ENCODE measurements at regions not wholly inside any gene's neighbourhood (a gene's known extent, or its start where the extent isn't known, plus 50 kb on each side); places are given as distances from the start of the nearest gene placed in this dataset.
"Not testable (repeated sequence)": the region's sequence is repeated elsewhere in the genome, so short reads cannot be mapped to it uniquely, and the experiment has no call there.

DNA sequence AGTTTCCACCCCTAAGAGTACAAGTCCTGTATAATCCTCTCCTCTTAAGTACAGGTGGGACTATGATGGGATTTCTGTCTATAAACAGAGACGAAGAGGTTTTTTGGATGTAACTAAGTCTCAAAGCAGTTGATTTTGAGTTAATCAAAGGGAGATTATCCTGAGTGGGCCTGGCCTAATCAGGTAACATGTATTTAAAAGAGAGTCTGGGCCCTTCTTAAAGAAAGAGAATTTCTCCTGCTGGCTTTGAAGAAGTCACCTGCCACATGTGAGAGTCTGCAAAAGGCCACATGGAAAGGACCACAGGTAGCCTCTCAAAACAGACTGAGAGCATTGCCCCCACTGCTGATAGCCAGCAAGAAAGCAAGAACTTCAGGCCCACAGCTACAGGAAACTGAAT lies 142.3 kb downstream of the IRX5 start:
- DNase-seq (ENCODE audit: low spot score) = no peak

DNA sequence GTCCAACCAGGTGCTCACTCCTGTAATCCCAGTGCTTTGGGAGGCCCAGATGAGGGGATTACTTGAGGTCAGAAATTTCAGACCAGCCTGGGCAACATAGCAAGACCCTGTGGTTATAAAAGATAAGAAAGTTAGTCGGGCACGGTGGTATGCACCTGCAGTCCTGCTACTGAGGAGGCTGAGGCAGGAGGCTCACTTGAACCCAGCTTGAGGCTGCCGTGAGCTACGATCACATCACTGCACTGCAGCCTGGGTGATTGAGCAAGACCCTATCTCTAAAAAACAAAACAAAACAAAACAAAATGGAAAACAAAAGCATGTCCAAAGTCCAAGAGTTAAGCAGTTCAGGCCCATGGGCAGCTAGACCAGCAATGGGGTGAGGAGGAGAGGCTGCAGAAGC lies 143.2 kb downstream of the IRX5 start:
- no peak for DNase-seq (ENCODE audit: low spot score)

DNA sequence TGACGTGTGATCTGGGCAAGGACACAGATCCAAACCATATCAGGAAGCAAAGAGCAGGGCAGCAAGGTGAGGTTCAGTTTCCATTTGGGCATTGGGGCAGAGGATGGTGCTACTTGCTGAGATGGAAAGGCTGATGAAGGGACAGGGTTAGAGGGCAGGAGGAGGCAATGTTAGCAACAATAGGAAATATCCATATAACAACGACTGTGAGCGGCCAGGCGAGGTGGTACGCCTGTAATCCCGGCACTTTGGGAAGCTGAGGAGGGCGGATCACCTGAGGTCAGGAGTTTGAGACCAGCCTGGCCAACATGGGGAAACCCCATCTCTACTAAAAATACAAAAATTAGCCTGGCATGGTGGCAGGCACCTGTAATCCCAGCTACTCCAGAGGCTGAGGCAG lies 144.5 kb downstream of the IRX5 start:
- DNase-seq (ENCODE audit: low spot score) = not testable (repeated sequence)

DNA sequence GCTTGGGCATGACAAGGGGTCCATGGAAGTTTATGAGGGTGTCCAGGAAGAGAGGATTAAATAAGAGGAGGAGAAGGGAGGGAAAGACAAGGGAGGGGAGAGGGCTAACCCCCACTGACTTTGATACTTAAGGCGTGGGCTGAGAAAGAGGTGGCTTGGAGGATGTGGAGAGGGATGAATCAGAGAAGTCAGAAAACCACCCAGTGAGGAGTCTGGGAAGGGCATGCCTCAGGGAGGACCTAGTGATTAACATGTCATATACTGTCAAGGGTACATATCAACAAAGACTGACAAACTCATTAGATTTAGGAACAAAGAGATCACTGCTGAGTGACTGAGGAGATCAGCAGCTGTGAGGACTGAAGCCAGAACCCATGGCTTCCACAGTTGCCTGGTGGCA lies 145.4 kb downstream of the IRX5 start:
- DNase-seq (ENCODE audit: low spot score) = no peak

DNA sequence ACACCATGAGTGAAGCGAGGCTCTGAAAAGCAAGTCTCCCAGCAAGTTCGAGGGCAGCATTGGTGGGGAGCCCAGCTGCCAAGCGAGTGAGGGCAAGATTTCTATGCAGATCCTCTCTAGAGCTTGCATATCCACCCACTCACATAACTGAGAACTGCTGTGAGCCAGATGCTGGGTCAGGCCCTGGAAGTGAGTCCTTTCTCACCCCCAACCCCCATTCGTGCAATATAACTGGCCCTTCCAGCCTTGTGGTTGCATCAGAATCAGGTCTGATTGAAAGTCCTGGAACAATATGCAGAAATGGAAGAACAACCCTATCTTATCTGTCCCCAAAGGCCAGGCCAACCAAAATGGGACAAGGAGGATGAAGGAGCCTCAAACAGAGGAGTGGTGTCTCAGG lies 146.6 kb downstream of the IRX5 start:
- no peak for DNase-seq (ENCODE audit: low spot score)

DNA sequence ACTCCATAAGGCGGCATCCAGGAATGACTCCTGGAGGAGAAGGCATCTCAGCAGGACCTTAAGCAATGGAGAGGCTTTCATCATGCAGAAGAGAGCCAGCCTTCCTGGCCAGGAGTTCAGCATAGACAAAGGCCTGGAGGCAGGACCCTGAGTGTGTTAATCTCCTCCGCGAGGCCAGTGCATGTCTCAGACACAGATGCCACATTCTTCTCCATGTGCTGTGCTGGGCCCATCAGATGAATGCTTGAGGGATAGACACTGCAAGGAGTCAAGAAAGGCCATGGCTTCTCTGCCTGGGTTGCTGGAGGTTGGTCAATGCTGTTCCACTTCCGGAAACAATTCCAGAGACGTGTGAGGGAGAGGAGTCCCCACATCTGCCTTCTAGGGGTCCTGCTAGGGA lies 147.5 kb downstream of the IRX5 start:
- no peak for DNase-seq (ENCODE audit: low spot score)

DNA sequence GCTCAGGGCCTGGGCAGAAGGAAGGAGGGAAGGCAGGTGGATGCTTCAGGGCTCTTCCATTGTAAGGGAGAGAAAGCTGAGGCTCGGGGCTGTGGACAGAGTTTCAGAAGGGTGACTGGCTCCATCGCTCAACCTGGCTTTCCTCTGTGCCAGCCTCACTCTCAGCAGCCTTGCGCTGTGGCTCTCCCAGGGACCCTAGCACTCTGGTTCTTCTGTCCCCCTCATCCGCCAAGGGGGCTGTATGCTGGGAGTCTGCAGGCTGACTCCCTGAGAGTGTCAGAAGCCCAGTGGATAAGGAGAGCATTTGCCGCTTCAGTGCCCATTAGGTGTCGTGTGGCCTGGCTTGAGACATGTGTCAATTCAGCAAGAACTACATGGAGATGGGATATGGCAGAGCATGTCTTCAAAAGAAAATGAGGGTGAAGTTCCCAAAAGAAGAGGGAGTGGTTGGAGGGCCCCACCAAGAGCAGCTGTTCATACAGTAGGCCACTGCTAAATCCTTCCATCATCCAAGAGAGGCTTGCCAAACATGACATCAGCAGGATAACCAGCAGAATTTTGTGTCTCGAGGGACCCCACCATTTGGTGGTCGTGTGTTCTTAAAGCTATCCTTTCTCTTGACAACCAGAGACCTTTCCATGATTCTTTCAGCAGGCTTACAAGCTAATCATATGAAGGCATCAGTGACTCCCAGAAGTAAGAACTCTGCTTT lies 148.2 kb downstream of the IRX5 start:
- no peak for DNase-seq (ENCODE audit: low spot score)

DNA sequence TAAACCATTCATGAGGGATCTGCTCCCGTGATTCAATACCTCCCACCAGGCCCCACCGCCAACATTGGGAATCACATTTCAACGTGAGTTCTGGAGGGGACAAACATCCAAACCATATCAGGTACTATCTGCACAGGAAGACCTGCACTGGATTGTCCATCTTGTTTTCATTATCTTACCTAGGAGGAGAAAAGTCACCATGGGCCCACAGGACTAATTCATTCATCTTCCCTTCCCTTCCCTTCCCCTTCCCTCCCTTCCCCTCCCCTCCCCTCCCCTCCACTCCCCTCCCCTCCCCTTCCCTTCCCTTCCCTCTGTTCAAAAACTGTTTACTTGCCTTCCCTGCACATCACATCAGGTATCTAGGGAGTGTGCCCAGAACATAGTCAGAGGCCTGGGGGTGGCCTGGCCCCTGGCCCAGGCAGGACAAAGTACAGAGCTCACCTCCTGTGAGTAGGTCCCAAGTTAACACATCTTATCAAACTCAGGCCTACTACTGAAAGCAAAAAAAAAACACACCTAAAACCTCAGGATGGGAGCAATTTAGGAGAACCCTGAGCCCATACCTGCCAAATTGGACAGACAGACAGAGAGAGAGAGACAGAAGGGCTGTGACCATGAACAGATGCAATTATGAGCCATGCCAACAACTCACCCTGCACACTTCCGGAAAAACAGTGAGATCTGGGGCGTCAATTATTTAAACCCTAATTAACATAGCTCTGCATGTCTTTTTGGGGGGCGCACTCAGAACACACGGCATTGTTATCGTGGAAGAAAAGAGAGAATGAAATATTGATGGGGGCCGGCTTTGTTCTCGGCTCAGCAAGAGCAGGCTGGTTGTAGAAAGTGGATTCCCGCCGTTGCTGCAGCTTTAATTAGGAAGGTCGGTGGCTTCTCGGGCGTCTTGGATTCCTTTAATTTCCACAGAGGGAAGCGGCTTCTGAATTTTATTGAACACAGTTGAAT lies 151.2 kb downstream of the IRX5 start:
- no peak for DNase-seq (ENCODE audit: low spot score)

DNA sequence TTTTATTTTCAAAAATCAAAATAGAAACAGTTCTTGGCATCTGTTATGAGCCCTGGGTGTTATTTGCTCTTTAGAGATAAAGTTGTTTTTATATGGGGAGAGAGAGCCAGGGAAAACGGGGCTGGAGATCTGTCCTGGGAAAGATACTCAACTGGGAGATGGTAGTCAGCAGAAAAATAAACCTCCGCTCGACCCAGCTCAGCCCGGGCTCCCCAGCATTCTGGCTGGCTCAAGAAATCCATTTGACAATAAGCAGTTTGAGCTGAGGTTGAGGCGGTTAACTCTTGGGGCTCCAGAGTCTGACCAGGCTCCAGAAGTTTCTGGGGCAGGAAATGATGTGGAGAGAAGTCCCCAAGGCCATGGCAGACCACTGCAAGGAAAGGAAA lies 151.9 kb downstream of the IRX5 start:
- no peak for DNase-seq (ENCODE audit: low spot score)

DNA sequence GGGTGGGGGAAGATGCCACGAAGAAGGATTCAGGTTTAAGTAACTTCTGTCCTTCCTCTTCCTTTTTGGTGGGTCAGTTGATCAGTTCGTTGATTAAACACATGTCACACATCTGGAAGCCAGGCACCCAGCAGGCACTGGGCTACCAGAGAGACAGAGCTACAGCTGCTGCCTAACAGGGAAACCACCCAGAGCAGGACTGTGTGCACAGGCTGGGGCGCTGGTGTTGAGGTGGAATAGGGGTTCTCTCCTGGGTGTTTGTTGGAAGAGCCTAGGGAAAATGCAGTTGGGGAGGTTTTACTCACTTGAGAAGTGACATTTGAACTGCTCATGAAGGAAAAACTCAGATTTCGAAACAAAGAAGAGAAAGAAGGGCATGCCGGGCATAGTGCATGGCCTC lies 152.4 kb downstream of the IRX5 start:
- no peak for DNase-seq (ENCODE audit: low spot score)

DNA sequence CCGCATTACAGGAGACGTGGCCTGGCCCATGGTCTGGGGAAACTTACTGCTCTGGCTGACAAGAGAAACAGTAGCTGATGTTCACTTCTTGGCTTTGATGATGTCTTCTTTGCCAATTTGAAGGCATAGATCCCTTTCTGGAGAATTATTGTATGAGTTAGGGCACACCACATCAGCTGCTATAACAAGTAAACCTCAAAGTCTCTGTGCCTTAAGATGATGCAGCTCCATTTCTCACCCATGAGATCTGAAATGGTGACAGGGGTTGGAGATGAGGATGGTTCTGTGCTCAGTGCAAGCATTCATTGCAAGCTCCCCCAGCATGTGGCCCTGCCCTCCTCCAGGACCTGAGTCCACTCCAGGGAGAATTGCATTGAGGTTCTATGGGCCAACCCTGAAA lies 157.4 kb downstream of the IRX5 start:
- DNase-seq (ENCODE audit: low spot score) = no peak

DNA sequence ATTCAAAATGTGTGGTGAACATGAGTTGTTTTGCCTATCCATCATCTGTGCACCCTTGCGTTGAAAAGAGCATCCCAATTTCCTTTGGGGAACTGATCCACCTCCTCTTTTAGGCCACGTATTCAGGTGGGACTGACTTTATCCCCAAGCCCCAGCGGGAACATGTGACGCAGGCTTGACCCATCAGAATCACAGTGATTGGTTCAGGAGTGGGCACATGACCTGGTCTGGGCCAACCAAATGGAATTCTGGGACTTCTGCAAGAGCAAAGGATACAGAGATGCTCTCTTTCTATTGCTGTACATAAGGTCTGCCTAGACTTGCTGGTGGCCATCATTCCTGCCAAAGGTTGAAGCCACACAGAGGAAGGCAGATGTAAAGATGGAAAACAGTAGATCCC lies 158.9 kb downstream of the IRX5 start:
- no peak for DNase-seq (ENCODE audit: low spot score)

DNA sequence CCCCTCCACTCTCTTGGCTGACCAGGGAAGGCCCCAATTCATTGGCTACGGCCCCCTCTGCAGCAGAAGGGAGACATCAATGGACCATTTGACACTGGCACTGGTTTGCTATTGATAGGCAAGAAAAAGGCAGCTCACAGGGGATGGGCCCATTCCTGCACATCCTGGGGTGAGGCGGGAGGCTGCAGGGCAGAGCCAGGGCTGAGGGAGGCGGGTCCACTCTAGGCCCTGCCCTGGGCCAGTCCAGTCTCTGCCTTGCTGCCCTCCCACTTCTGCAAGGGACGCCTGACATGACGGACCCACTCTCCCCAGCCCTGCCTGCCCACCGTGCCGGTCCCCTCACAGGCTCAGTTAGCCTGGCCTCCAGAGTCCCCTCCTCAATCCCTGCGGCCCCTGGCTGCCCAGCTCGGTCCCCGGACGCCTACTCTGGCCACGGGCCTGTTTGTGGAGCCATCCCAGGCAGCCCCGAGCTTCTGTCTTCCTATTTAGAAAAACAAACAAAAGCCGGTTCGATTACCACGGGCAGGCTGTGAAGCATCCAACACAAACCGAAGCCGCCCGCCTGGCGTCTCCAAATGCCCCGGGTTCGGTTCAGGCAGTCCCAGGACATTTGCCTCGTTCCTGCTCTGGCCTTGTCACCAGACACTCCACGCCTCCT lies 160.7 kb downstream of the IRX5 start:
- no peak for DNase-seq (ENCODE audit: low spot score)

DNA sequence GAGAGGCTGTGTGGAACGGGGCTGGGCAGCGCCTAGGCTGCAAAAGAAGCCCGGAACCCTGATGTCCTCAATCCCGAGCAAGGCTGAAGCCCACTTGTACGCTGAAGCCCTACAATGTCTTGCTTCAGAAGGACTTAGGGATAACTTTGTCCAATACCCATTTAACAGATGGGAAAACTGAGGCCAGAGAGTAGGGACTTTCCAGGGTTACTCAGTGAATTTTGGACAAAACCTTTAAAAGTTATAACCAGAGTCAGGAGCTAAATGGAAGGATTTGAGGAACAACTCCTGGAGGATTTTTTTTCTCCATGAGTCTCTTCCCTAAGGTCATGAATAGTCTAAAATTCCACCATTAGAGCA lies 161.2 kb downstream of the IRX5 start:
- DNase-seq (ENCODE audit: low spot score) = no peak

DNA sequence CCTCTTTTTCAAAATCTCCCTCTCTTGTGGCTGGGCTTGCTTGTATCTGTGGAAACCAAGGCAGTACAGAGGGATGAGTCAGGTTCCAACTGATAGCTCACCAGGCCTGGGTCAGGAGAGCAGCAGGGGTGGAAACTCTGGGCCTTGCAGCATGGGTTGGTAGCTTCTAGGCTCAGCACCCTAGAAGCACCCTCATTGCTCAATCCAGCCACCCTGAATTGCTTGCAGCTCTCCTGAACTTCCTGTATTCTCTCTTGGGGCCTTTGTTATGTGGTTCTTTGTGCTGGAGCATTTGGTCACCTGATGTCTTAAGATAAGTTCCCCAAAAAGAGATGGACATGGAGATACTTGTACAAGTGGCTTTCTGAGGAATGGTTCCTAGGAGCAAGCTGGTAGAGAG lies 169.4 kb downstream of the IRX5 start:
- DNase-seq (ENCODE audit: low spot score) = no peak

DNA sequence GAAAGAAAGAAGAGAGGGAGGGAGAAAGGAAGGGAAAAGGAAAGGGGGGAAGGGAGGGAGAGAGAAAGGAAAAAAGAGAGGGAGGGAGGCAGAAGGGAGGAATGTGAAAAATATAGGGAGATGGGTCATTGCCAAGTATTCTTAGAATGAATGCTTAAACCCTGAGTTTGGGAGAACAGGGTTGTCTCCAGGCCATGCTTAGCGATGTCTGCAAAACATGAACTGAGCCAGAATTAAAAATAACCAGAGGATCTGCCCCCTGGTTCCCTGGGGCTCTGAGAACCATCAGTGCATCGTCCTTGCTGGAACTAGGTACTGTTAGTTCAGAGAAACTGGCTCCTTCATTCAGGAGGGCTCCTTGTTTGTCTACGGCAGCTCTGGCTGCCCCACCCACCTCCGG lies 170.4 kb downstream of the IRX5 start:
- no peak for DNase-seq (ENCODE audit: low spot score)

DNA sequence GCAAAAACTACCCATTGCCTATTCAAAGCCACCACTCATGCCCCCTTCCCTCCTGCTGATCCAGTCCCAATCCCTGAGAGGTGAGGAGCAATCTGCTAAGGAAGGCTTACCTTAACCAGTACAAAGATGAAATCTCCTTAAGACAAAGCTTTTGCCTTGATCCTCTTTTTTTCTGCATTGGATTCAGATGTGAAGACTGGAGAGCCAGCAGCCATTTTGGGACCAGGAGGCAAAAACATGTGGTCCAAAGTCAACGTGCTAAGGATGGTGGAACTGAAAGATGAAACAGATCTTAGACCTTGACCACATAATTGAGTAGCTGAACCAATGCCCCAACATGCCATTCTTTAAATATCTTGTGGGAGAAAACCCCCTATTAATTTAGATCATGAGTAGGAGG lies 171.4 kb downstream of the IRX5 start:
- no peak for DNase-seq (ENCODE audit: low spot score)

DNA sequence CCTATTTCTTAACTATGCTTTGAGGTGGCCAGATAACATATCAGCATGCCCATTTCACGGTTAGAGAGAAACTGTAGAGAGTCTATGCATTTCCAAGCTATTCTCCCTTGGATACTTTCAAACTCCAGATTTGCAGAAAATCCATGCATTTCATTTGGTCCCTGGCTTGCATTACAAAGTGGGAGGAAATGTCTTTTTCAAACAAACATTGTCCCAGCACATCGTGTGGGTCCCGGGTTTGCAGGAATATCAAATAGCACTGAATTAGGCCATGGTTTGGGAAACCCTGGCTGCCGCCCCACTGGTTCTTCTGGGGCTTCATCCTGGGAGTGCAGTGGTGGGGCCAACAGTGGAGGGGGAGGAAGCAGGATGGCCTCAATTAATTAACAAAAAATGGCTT lies 171.9 kb downstream of the IRX5 start:
- DNase-seq (ENCODE audit: low spot score) = no peak

DNA sequence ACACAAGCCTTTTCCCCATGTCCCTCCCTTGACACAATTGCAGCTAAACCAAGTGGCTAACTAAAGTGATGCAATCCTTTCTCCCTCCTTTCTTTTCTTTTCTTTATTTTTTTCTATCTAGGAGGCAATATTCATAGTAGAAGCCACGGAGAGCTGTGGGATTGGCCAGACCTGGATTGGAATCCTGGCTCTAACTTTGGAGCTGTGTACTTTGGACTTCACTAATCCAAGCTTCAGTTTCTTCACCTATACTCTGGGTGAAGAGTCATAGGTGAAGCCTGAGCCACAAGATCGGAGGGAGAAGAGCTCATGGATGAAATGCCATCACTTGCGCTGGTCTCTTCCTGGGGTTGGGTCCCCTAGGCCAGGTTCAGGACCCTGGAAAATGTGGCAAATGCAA lies 177.2 kb downstream of the IRX5 start:
- DNase-seq (ENCODE audit: low spot score) = no peak

DNA sequence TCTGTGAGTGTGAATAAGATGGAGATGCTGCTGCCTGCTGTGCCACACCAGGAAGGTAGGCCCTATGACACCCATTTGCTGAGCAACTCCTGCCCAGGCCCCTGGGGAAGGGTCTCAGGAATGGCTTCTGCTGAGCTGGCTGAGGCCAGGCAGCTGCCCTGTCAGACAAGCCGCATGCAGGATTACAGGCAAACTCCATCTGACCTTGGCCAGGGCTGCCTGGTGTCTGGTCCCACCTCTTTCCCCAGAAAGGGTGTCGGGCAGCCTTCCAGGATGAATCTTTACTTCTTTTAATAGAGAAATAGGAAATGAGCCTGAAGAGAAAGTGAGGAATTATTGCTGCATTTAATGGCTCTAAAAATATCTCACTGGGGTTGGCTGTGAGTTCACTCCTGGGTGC lies 182.5 kb downstream of the IRX5 start:
- DNase-seq (ENCODE audit: low spot score) = no peak

DNA sequence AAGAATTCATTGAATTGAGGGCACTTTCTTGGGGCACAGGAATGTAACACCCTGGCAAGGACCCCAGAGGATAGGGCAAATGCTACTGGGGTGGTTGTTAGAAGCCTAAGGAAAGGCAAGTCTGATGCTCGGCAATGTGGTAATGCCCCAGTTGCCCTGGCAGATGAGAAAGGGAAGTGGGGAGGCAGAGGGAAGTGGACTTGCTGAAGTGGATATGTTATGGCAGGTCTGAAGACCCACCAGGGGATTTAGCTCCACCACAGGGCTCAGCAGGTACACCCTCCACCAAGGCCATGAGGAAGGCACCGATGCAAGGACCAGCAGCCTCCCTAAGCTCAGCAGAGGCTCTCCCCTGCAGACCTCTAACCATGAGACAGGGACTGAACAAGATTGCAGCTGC lies 184.8 kb downstream of the IRX5 start:
- no peak for DNase-seq (ENCODE audit: low spot score)

DNA sequence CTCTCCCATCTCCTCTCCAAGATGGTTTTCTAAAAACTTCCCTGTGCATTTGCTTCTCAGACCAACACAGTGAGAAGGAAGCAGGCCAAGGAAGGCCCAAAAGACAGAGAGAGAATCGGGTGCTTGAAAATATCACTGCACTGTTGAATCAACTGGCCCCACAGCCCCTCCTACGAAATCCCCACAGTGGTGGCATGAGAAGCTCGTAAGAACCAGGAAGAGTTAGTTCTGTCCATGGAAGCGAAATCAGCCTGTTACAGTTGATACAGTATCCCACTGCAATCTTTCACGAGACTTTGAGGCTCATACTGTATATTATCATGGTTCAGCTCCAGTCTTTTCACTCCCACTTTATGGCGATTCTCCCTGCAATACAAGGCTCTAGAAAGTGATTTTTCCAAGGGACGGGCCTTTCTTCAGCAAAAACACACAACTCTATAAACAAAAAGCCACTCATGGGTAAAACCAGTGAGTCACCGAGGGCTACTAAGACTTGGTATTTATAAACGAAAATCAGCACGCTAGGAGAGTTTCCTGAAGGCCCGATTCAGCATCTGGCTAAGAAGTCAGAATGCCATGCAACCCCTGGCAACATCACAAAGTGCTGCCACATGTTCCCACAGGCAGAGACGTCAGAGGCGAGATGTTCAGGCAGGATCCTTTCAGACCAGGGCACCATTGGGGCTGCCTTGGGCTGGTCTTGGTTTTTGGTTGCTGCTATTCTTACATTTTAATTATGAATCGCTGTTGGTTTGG lies 185.7 kb downstream of the IRX5 start:
- DNase-seq (ENCODE audit: low spot score) = no peak

Measured in HuH-7.5 (cell line).